ENCODE measurements at regions not wholly inside any gene's neighbourhood (a gene's known extent, or its start where the extent isn't known, plus 50 kb on each side); places are given as distances from the start of the nearest gene placed in this dataset.

GRCh38 chrX:3811331-3812311, 98.2 kb upstream of the PRKX start:
- H3K4me3 ChIP-seq (ENCODE audit: insufficient read depth, low read depth, low read length): no peak overlapping the region
- BruUV-seq (replicated peaks): no TSS peak
- H3K14ac ChIP-seq (replicated peaks; ENCODE audit: low read depth, low read length): no peak overlapping the region
- H3K4me1 ChIP-seq (ENCODE audit: control insufficient read depth, insufficient read depth, low read length): no peaks in the 10 kb centered on the region
- no peak overlapping the region for H2AK9ac ChIP-seq (replicated peaks; ENCODE audit: low read depth, low read length, poor library complexity)
- CTCF ChIA-PET: interaction anchor here (0.5 to 0.9 kb wide), 4 partner anchors 63 to 764 kb away, joined by 3 to 4 read pairs (median 3); no protein-coding TSS in a partner anchor
- no peaks in the 10 kb centered on the region for H3K36me3 ChIP-seq (ENCODE audit: control insufficient read depth, insufficient read depth, low read length)
- H3K4me2 ChIP-seq (ENCODE audit: low read depth, low read length): peak overlapping the region; percentile 90
- H3K9me1 ChIP-seq (ENCODE audit: insufficient read depth, low read length): no peaks in the 10 kb centered on the region
- POLR2A ChIA-PET (ENCODE audit: unreplicated experiment): no interaction called here
- no peak overlapping the region for H2BK120ac ChIP-seq (ENCODE audit: low read depth, low read length)
- no peak overlapping the region for H3K4ac ChIP-seq (ENCODE audit: low read depth, low read length)
- no peaks in the 10 kb centered on the region for H4K20me1 ChIP-seq (ENCODE audit: insufficient read depth, low read length)
- peaks cover 12% of the 10 kb centered on the region for H3K27me3 ChIP-seq (ENCODE audit: control insufficient read depth, insufficient read depth, low read length)
- H4K8ac ChIP-seq (ENCODE audit: low read depth in 2 of 2, low read length in 2 of 2): no peak overlapping the region
- no peak overlapping the region for H3K56ac ChIP-seq (ENCODE audit: extremely low read depth, insufficient read depth, low read length)
- no peak overlapping the region for H4K5ac ChIP-seq (ENCODE audit: low read depth, low read length)
- no CpG with 5 or more reads among the region's 16 CpGs for WGBS, 2 experiments (ENCODE audit: extremely low coverage in 2 of 2, insufficient read length in 1 of 2)
- no peak overlapping the region for H3K23ac ChIP-seq (ENCODE audit: low read depth, low read length)
- no peak overlapping the region for H2BK5ac ChIP-seq (ENCODE audit: low read depth, low read length, poor library complexity, severe bottlenecking)
- in situ Hi-C loops (cut with MboI; ENCODE audit: low sequenced_read_pairs) (no loop called here), dilution Hi-C loops (cut with HindIII; ENCODE audit: low sequenced_read_pairs, unreplicated experiment) (no loop called here), intact Hi-C loops (cut with micrococcal nuclease) (loop anchor here (2.0 kb wide), 1 partner anchor 161 kb away; no protein-coding TSS in a partner anchor)
- H3K79me1 ChIP-seq (ENCODE audit: low read depth in 1 of 2, low read length in 2 of 2): 0 out of 4 replicates have a peak, but pooled peaks cover 0 to 6% of the 10 kb centered on the region in 2 experiments
- no peak overlapping the region for H3K9ac ChIP-seq (ENCODE audit: low read depth, low read length)
- H2AK5ac ChIP-seq (ENCODE audit: low read depth, low read length): no peak overlapping the region
- no peak overlapping the region for H4K91ac ChIP-seq (ENCODE audit: insufficient read depth, low read depth, low read length)
- no peak overlapping the region for H2BK15ac ChIP-seq (ENCODE audit: low read depth, low read length)
- TF ChIP-seq RAD21 (IDR thresholded peaks at IDR 0.05; ENCODE audit: low read length) (peak; percentile 66), CTCF (conservative IDR thresholded peaks at IDR 0.05; ENCODE audit: low read depth, low read length) (peak; percentile 69), MAFK (IDR thresholded peaks at IDR 0.05; ENCODE audit: low read depth, low read length) (no peak), NFE2L2 (IDR thresholded peaks at IDR 0.05; ENCODE audit: low read depth, low read length) (no peak), SMC3 (IDR thresholded peaks at IDR 0.05; ENCODE audit: low read depth, low read length) (peak; percentile 71)
- no peak overlapping the region for H2BK20ac ChIP-seq (ENCODE audit: low read depth, low read length)
- H3K27ac ChIP-seq (ENCODE audit: insufficient read depth, low read length): no peak overlapping the region
- H3K9me3 ChIP-seq (ENCODE audit: control insufficient read depth, insufficient read depth, low read length): no peaks in the 10 kb centered on the region
- peak overlapping the region; percentile 60 for H2AFZ ChIP-seq (replicated peaks; ENCODE audit: low read length, poor library complexity)
- DNase-seq (peak; percentile 58), ATAC-seq (ENCODE audit: low read depth) (no peak)
- H3K18ac ChIP-seq (ENCODE audit: low read depth, low read length): no peak overlapping the region

All from IMR-90 (cell line).